ENCODE measurements at regions not wholly inside any gene's neighbourhood (a gene's known extent, or its start where the extent isn't known, plus 50 kb on each side); places are given as distances from the start of the nearest gene placed in this dataset.

- ChIA-PET POLR2A (no interaction called here), CTCF (no interaction called here)
- Histone ChIP-seq H3K4me3 (ENCODE audit: low read depth, low read length) (no peak overlapping the region), H3K9me3 (ENCODE audit: control insufficient read depth, insufficient read depth, low read depth, low read length) (no peaks in the 10 kb centered on the region), H3K36me3 (ENCODE audit: control insufficient read depth in 2 of 2, insufficient read depth in 1 of 2, low read length in 2 of 2) (no peaks in the 10 kb centered on the region), H3K27ac (ENCODE audit: extremely low read depth, low read depth, low read length) (no peak overlapping the region), H3K4me1 (ENCODE audit: control insufficient read depth, insufficient read depth, low read length) (no peaks in the 10 kb centered on the region)
- TF ChIP-seq ZNF169 (tag by site-specific recombination; IDR thresholded peaks at IDR 0.05), result no peak
- TF ChIP-seq ZNF433 (tag by site-specific recombination; IDR thresholded peaks at IDR 0.05; ENCODE audit: low read depth), result no peak
- no peak for TF ChIP-seq ZBTB26 (tag by site-specific recombination; optimal IDR thresholded peaks at IDR 0.05)
- no peak for TF ChIP-seq ZNF792 (tag by site-specific recombination; IDR thresholded peaks at IDR 0.05)
- no peak for TF ChIP-seq ZNF664 (tag by site-specific recombination; IDR thresholded peaks at IDR 0.05)
- no peak for TF ChIP-seq ZNF248 (tag by site-specific recombination; IDR thresholded peaks at IDR 0.05)
- no peak for TF ChIP-seq ZNF658 (tag by site-specific recombination; IDR thresholded peaks at IDR 0.05)
- TF ChIP-seq ZNF768 (tag by site-specific recombination; IDR thresholded peaks at IDR 0.05), result no peak
- TF ChIP-seq KLF16 (tag by site-specific recombination; IDR thresholded peaks at IDR 0.05), result no peak
- no peak for TF ChIP-seq ZNF704 (tag by site-specific recombination; IDR thresholded peaks at IDR 0.05)
- TF ChIP-seq SETDB1 (IDR thresholded peaks at IDR 0.05; ENCODE audit: insufficient read length, low read length), result no peak
- no peak for TF ChIP-seq ZNF560 (tag by site-specific recombination; IDR thresholded peaks at IDR 0.05; ENCODE audit: borderline replicate concordance)
- no peak for TF ChIP-seq ZNF362 (tag by site-specific recombination; IDR thresholded peaks at IDR 0.05)
- no peak for TF ChIP-seq ZBTB7A (tag by site-specific recombination; IDR thresholded peaks at IDR 0.05; ENCODE audit: low read depth)
- no peak for TF ChIP-seq ZNF626 (tag by site-specific recombination; IDR thresholded peaks at IDR 0.05)
- no peak for TF ChIP-seq ZNF18 (tag by site-specific recombination; IDR thresholded peaks at IDR 0.05)
- TF ChIP-seq ZNF302 (tag by site-specific recombination; IDR thresholded peaks at IDR 0.05; ENCODE audit: low read depth), result no peak
Observed at GRCh38 chr22:48558606-48559402, 1268.9 kb downstream of the BRD1 start.

- POLR2A ChIA-PET, result no interaction called here
Observed at GRCh38 chr22:48558016-48558415, 1269.7 kb downstream of the BRD1 start.

More at GRCh38 chr22:48558016-48558415, 1269.7 kb downstream of the BRD1 start:
- no peak overlapping the region for H3K4me3 ChIP-seq (ENCODE audit: low read depth, low read length)
- no peaks in the 10 kb centered on the region for H3K4me1 ChIP-seq (ENCODE audit: control insufficient read depth, insufficient read depth, low read length)
- H3K27ac ChIP-seq (ENCODE audit: extremely low read depth, low read depth, low read length), result no peak overlapping the region
- H3K9me3 ChIP-seq (ENCODE audit: control insufficient read depth, insufficient read depth, low read depth, low read length), result no peaks in the 10 kb centered on the region
- CTCF ChIA-PET, result no interaction called here
- H3K36me3 ChIP-seq (ENCODE audit: control insufficient read depth in 2 of 2, insufficient read depth in 1 of 2, low read length in 2 of 2), result no peaks in the 10 kb centered on the region
- TF ChIP-seq ZNF660 (tag by site-specific recombination; IDR thresholded peaks at IDR 0.05) (no peak), ZBTB26 (tag by site-specific recombination; optimal IDR thresholded peaks at IDR 0.05) (no peak), ZNF621 (tag by site-specific recombination; IDR thresholded peaks at IDR 0.05) (no peak), ZNF544 (tag by site-specific recombination; IDR thresholded peaks at IDR 0.05) (no peak), ZNF324 (tag by site-specific recombination; IDR thresholded peaks at IDR 0.05) (no peak), ZNF10 (tag by site-specific recombination; IDR thresholded peaks at IDR 0.05) (no peak), KLF1 (tag by site-specific recombination; IDR thresholded peaks at IDR 0.05) (no peak), ZBTB8A (tag by site-specific recombination; IDR thresholded peaks at IDR 0.05) (no peak), GFI1B (tag by site-specific recombination; IDR thresholded peaks at IDR 0.05) (no peak)
